ENCODE measurements at regions not wholly inside any gene's neighbourhood (a gene's known extent, or its start where the extent isn't known, plus 50 kb on each side); places are given as distances from the start of the nearest gene placed in this dataset. TPM values are rescaled to one million over a fixed set of nuclear protein-coding genes. Genes with fewer than 3 reads are reported as not detected.

GRCh38 chr13:46961719-46962118 is 64.9 kb upstream of the HTR2A start:
- no peak for DNase-seq (ENCODE audit: low read depth in 4 of 6, low spot score in 6 of 6)
- H3K27me3 ChIP-seq (ENCODE audit: control insufficient read depth, insufficient read depth, low read length): no peaks in the 10 kb centered on the region
- no peaks in the 10 kb centered on the region for H3K9me3 ChIP-seq (ENCODE audit: control insufficient read depth, insufficient read depth, low read length)
- no CpG with 5 or more reads among the region's 2 CpGs for WGBS (ENCODE audit: insufficient coverage)
- no peaks in the 10 kb centered on the region for H3K36me3 ChIP-seq (ENCODE audit: control insufficient read depth, insufficient read depth, low read length)
- H3K4me1 ChIP-seq (ENCODE audit: control insufficient read depth, insufficient read depth, low read length): no peaks in the 10 kb centered on the region
- no peak overlapping the region for H3K27ac ChIP-seq (ENCODE audit: low read depth, low read length)
- no peak overlapping the region for H3K4me3 ChIP-seq (ENCODE audit: low read depth, low read length)

- 83% methylated on average over 1 of the region's 2 CpGs for WGBS (ENCODE audit: insufficient coverage)
- no peak for DNase-seq (ENCODE audit: low read depth in 4 of 6, low spot score in 6 of 6)
- H3K9me3 ChIP-seq (ENCODE audit: control insufficient read depth, insufficient read depth, low read length): no peaks in the 10 kb centered on the region
- no peaks in the 10 kb centered on the region for H3K36me3 ChIP-seq (ENCODE audit: control insufficient read depth, insufficient read depth, low read length)
- H3K4me3 ChIP-seq (ENCODE audit: low read depth, low read length): no peak overlapping the region
- no peak overlapping the region for H3K27ac ChIP-seq (ENCODE audit: low read depth, low read length)
- H3K4me1 ChIP-seq (ENCODE audit: control insufficient read depth, insufficient read depth, low read length): no peaks in the 10 kb centered on the region
- H3K27me3 ChIP-seq (ENCODE audit: control insufficient read depth, insufficient read depth, low read length): no peaks in the 10 kb centered on the region
Measured at GRCh38 chr13:46953941-46954340, 57.1 kb upstream of the HTR2A start.

- no peaks in the 10 kb centered on the region for H3K27me3 ChIP-seq (ENCODE audit: control insufficient read depth, insufficient read depth, low read length)
- no peaks in the 10 kb centered on the region for H3K4me1 ChIP-seq (ENCODE audit: control insufficient read depth, insufficient read depth, low read length)
- no peaks in the 10 kb centered on the region for H3K36me3 ChIP-seq (ENCODE audit: control insufficient read depth, insufficient read depth, low read length)
- H3K4me3 ChIP-seq (ENCODE audit: low read depth, low read length): no peak overlapping the region
- DNase-seq (ENCODE audit: low read depth in 4 of 6, low spot score in 6 of 6): no peak
- H3K27ac ChIP-seq (ENCODE audit: low read depth, low read length): no peak overlapping the region
- no CpG with 5 or more reads among the region's 3 CpGs for WGBS (ENCODE audit: insufficient coverage)
- H3K9me3 ChIP-seq (ENCODE audit: control insufficient read depth, insufficient read depth, low read length): no peaks in the 10 kb centered on the region
Measured at GRCh38 chr13:46953331-46953730, 56.5 kb upstream of the HTR2A start.

- Histone ChIP-seq H3K9me3 (ENCODE audit: control insufficient read depth, insufficient read depth, low read length) (no peaks in the 10 kb centered on the region), H3K4me1 (ENCODE audit: control insufficient read depth, insufficient read depth, low read length) (no peaks in the 10 kb centered on the region), H3K27me3 (ENCODE audit: control insufficient read depth, insufficient read depth, low read length) (no peaks in the 10 kb centered on the region), H3K36me3 (ENCODE audit: control insufficient read depth, insufficient read depth, low read length) (no peaks in the 10 kb centered on the region), H3K27ac (ENCODE audit: low read depth, low read length) (no peak overlapping the region), H3K4me3 (ENCODE audit: low read depth, low read length) (no peak overlapping the region)
- DNase-seq (ENCODE audit: low read depth in 4 of 6, low spot score in 6 of 6): no peak
- no CpG with 5 or more reads among the region's 6 CpGs for WGBS (ENCODE audit: insufficient coverage)
Measured at GRCh38 chr13:46951516-46951915, 54.7 kb upstream of the HTR2A start.

GRCh38 chr13:46949211-46949610 is 52.4 kb upstream of the HTR2A start:
- no peak for DNase-seq (ENCODE audit: low read depth in 4 of 6, low spot score in 6 of 6)
- no peaks in the 10 kb centered on the region for H3K27me3 ChIP-seq (ENCODE audit: control insufficient read depth, insufficient read depth, low read length)
- H3K4me1 ChIP-seq (ENCODE audit: control insufficient read depth, insufficient read depth, low read length): no peaks in the 10 kb centered on the region
- 80% methylated on average over 1 of the region's 3 CpGs for WGBS (ENCODE audit: insufficient coverage)
- peaks cover 4% of the 10 kb centered on the region for H3K9me3 ChIP-seq (ENCODE audit: control insufficient read depth, insufficient read depth, low read length)
- H3K4me3 ChIP-seq (ENCODE audit: low read depth, low read length): no peak overlapping the region
- no peak overlapping the region for H3K27ac ChIP-seq (ENCODE audit: low read depth, low read length)
- no peaks in the 10 kb centered on the region for H3K36me3 ChIP-seq (ENCODE audit: control insufficient read depth, insufficient read depth, low read length)

GRCh38 chr13:46948338-46948737 is 51.5 kb upstream of the HTR2A start:
- H3K27ac ChIP-seq (ENCODE audit: low read depth, low read length): no peak overlapping the region

GRCh38 chr13:46947425-46948191 is 50.8 kb upstream of the HTR2A start:
- H3K4me3 ChIP-seq (ENCODE audit: low read depth, low read length): no peak overlapping the region
- 67% methylated on average over 2 of the region's 4 CpGs for WGBS (ENCODE audit: insufficient coverage)
- peaks cover 4% of the 10 kb centered on the region for H3K9me3 ChIP-seq (ENCODE audit: control insufficient read depth, insufficient read depth, low read length)
- H3K36me3 ChIP-seq (ENCODE audit: control insufficient read depth, insufficient read depth, low read length): no peaks in the 10 kb centered on the region
- H3K27ac ChIP-seq (ENCODE audit: low read depth, low read length): no peak overlapping the region
- no peak for DNase-seq (ENCODE audit: low read depth in 4 of 6, low spot score in 6 of 6)
- no peaks in the 10 kb centered on the region for H3K4me1 ChIP-seq (ENCODE audit: control insufficient read depth, insufficient read depth, low read length)
- H3K27me3 ChIP-seq (ENCODE audit: control insufficient read depth, insufficient read depth, low read length): no peaks in the 10 kb centered on the region

More at GRCh38 chr13:46948338-46948737, 51.5 kb upstream of the HTR2A start:
- Histone ChIP-seq H3K9me3 (ENCODE audit: control insufficient read depth, insufficient read depth, low read length) (peaks cover 4% of the 10 kb centered on the region), H3K27me3 (ENCODE audit: control insufficient read depth, insufficient read depth, low read length) (no peaks in the 10 kb centered on the region), H3K4me3 (ENCODE audit: low read depth, low read length) (no peak overlapping the region), H3K4me1 (ENCODE audit: control insufficient read depth, insufficient read depth, low read length) (no peaks in the 10 kb centered on the region), H3K36me3 (ENCODE audit: control insufficient read depth, insufficient read depth, low read length) (no peaks in the 10 kb centered on the region)
- WGBS (ENCODE audit: insufficient coverage): 83% methylated on average over 1 of the region's 4 CpGs
- no peak for DNase-seq (ENCODE audit: low read depth in 4 of 6, low spot score in 6 of 6)

Small RNAs in the stretch of these regions (small RNA-seq; reads per million reads assigned to genes)
- gene GNG5P5 (ENCODE audit: low replicate concordance) (not detected), gene RN7SL700P (ENCODE audit: low replicate concordance) (not detected)
